NCI-H2081 treated with DMSO at 0.1 percent for 48 hours (cell line): ENCODE measurements at regions not wholly inside any gene's neighbourhood (a gene's known extent, or its start where the extent isn't known, plus 50 kb on each side); places are given as distances from the start of the nearest gene placed in this dataset.

ENCODE experiments used
- DNase-seq: peaks from one replicate; lab custom pipeline; 2025; lab: John Stamatoyannopoulos, UW

DNA sequence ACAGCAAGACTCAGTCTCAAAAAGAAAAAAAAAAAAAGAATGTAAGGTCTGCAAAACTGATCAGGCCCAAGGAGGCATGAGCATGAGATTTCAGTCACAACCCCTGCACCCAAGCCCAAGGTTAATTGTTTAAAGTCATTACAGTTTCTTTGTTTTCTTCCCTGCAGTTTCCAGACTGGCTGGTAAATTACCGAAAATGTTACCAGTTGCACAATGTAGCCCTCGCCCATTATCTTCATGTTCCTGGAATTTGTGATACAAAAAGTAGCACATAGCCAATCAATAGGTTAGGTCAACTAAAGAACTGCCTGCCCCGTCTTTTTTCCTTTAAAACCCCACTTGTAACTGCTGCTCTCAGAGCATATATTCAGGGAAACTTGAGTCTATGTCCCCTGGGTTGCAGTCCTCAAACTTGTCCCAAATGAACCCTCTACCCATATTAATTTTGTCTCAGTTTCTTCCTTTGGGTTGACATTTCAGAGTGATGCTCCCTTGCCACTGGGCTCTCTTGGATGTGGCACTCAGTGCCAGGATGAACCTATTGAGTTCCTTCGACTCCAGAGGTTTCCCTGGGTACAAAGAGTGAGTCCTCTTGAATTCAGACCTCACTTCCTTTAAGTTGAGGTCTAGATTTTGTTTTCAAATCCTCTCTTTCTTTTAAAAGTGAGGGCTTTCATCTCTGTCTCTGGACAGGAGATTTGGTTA lies 216.2 kb upstream of the HS6ST1 start:
- DNase-seq, result no peak

GRCh38 chr2:128535953-128536352 lies 217.3 kb upstream of the HS6ST1 start:
- no peak for DNase-seq

DNA sequence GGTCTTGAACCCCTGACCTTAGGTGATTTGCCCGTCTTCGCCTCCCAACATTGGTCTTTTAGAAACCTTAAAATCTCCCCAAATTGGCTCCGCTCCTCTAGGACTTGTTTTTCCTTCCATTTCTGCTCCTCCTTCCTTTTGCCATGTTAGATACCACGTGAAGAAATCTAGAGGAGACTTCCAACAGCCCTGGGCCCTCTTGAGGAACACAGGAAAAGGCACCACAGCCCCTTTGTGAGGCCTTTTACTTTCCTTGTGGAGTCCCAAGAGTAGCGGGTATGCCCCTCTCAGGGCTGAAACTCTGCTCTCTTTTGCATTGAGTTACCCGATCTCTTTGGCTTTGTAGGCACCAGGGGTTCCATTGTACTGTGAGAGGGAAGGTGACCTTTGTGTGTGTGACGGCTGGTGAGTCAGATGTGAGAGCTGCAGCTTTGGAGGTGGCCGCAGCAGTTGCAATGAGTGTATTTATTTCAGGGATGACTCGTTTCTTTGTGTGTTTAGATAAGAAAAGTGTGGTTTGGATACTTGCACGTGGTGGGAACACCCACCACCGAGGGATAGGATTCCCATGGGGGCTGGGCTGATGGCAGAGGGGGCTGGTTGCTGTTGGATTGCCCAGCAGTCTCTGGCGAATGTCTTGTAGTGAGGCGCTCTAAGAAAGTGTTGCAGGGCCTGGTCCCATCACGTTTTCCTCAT lies 218.4 kb upstream of the HS6ST1 start:
- DNase-seq, result no peak

DNA sequence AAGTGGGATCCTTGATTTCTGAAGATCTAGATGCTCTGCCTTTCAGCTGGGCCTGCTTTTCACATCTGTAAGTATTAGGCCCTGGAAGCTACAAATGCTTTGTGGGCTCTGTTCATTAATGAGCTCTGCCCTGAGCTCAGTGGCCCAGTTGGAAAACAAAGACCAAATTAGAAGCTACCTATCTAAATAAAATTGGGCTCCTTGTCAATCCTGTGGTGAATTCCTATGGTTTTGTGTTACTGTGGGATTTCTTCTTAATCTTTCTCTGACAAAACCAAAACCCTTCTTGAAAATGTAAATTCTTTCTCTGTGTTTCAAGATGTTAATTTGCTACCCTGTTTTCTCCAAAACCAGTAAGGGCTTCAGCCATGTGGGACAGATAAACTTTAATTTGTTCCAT lies 219.0 kb upstream of the HS6ST1 start:
- DNase-seq, result no peak

GRCh38 chr2:128538396-128538795 lies 219.7 kb upstream of the HS6ST1 start:
- DNase-seq, result no peak

- DNase-seq, result no peak
These were observed 222.0 kb upstream of the HS6ST1 start for GRCh38 chr2:128540670-128541069.

GRCh38 chr2:128541448-128541847 lies 222.8 kb upstream of the HS6ST1 start:
- no peak for DNase-seq

DNA sequence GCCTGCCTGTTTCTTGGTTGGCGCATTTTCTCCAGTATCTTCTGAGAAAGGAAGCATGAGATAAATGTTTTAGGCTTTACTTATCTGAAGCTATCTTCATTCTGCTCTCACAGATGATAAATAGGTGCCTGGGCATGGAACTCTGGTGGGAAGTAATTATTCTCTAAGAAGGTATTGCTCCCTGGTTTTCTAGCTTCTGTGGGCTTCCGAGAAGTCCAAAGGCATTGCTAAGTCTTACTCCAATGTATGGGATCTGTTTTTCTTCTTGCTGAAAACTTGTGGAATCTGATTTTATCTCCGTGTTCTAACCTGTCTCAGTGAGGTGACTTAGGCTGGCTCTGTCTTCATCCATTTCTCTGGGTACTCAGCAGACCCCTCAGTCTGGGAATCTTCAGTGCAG lies 224.4 kb upstream of the HS6ST1 start:
- no peak for DNase-seq

DNA sequence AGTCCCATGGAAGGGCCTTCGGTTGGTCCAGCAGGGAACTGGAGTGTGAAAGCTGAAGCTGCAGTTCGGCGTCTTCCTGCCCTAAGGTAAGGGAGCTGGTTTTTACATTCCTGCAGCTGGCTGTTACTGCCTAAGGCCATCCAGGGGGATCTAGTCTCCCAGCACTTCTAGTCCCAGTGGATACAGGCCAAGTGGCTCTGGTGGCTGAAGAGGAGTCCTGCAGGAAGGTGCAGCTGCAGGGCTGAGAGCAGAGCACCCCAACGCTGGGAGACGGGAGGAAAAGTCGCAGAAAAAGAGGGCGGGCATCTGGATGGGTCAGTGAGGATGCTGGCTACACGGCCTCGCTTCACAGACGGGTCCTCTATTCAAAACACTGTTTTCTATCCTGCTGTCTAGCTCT lies 225.0 kb upstream of the HS6ST1 start:
- DNase-seq, result no peak

- DNase-seq, result no peak
These were observed 225.8 kb upstream of the HS6ST1 start for GRCh38 chr2:128544321-128545037.

- no peak for DNase-seq
These were observed 226.4 kb upstream of the HS6ST1 start for GRCh38 chr2:128545085-128545484.

DNA sequence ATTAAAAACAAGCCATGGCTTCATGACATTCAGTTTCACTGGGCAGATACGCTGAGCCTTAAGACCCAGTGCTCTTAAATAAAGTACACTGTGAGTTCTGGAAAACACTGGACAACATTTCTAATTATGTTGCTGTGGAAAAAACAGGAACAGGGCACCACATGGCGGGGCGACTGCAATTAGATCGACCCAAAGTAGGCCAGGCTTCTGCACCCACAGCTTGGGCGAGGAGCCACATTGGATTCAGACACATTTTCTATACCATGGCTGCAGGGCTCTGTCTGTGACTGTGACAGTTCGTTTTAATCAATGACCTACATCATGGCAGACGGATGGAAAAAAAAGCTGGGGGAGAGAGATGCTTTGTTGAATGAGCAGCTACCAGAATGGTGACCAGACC lies 227.2 kb upstream of the HS6ST1 start:
- no peak for DNase-seq

GRCh38 chr2:128547667-128548066 lies 229.0 kb upstream of the HS6ST1 start:
- DNase-seq, result no peak

DNA sequence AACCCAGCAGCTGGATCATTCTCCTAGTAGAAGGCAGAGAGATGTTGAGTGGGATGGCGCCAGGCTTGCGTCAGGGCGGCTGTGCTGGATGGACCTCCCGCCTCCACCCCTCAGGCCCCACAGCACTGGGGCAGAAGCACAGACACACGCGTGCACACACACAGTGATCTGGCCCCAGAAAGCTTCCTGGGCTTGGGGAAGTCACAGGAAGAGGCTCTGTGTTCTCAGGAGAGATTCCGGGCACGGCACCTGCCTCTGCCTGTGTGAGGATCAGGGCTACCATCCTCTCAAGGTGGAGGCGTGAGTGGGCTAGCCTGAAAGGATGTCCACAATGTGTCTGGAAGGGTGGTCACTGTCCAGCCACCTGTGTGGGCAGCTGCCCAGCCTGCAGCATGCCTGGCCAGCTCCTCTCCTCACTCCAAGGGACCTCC lies 229.8 kb upstream of the HS6ST1 start:
- no peak for DNase-seq

- DNase-seq, result no peak
These were observed 230.4 kb upstream of the HS6ST1 start for GRCh38 chr2:128549094-128549493.

GRCh38 chr2:128549646-128550260 lies 231.1 kb upstream of the HS6ST1 start:
- DNase-seq, result no peak

DNA sequence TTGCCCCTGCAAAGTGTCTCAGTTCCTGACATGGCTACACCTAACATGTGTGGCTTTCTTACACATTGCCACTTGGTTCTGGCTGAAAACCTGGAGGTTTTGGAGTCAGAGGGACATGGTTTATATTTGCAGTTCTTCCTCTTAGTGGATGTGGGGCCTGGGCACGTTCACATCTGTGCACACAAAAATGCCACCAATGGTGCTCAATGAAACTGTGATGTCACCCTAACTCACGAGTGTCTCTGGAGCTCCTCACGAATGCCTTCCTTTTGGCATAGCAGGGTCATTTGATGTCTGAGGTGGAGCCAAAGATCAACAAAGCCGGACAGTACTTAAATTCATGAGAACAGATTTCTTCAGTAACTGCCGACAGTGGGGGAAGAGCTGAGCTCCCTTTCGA lies 231.7 kb upstream of the HS6ST1 start:
- no peak for DNase-seq

DNA sequence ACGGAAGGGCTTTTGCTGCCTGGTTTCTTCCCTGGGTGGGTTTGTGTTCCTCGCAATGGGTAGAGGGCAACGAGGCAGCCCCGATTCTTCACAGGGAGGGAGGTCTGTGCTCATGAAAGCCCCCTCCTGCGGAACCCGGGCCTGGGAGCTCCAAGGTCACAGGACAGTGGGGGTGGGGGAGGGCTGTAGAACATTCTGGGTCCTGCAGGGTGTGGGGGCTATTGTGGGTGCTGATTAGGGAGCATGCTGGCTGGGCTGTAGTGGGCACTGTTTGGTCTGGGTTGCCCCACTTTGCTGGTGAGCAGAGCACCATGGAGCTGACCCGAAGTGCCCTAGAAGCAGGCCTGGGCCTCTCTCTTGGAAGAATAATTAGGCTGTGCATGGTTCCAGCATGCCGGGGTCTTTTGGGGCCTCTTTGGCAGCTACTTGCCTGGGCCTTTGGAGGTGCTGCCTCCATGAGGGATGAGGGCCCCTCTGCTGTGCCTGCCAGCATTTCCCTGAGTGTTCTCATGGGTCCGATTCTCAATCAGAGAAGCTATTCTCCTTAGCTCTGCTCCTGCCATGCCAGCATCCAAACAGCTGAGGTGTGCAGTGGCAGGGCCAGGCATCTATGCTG lies 232.2 kb upstream of the HS6ST1 start:
- DNase-seq, result no peak

- DNase-seq, result no peak
These were observed 232.8 kb upstream of the HS6ST1 start for GRCh38 chr2:128551435-128551834.

GRCh38 chr2:128552141-128552805 lies 233.6 kb upstream of the HS6ST1 start:
- DNase-seq, result no peak

DNA sequence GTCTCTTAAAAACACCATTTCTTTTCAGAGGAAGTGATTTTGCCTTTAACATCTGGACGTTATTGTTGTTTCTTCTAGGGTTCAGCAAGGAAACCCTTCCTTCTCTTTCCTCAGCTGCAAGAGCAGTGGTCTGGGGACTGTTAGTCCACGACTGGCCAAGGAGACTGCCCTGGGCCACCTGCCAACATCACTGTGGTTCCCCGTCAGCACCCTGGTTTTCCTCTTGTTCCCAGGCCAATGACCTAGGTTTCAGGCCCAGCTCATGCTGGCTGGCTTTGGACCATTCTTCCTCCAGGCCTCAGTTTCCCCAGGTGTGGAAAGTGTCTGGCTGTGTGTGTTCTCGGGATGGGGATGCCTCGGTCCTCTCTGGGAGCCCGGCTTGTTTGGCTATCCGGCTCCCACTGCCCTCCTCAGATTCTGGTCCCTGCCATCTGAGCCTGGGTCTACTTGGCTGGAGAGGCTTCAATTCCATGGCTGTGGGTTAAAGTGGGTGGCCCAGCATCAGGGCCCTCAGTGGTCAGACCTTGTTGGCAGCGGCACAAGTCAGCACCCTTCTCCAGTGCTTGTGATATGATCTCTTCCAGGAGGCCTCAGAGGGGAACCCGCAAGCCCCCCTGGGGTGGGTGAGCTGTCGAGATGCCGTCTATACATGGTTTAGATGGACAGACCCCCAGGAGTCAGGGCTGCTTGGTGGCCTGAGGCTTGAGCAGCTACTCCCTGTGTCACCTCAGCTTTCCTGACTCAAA lies 234.3 kb upstream of the HS6ST1 start:
- DNase-seq, result no peak
